ENCODE measurements at regions not wholly inside any gene's neighbourhood (a gene's known extent, or its start where the extent isn't known, plus 50 kb on each side); places are given as distances from the start of the nearest gene placed in this dataset.
A peak's percentile ranks its signal among the peaks of the same experiment; 100 is the strongest.

DNA sequence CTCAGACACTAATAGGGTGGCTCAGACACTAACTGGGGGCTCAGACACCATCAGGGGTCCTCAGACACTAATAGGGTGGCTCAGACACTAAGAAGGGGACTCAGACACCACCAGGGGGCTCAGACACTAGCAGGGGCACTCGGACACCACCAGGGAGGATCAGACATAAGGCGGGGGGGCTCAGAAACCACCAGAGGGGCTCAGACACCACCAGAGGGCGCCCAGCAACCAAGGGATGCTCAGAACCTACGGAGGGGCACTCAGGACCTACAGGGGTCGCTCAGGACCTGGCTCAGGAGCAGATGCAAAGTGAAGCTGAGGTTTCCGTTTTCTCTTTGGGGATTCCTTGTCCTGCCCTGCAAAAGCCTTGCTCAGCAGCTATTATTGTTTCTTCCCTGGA is 448.5 kb downstream of the TMEM121 start:
- TF ChIP-seq MYC (IDR thresholded peaks at IDR 0.05; ENCODE audit: low read depth, low read length) (no peak), POLR2A (IDR thresholded peaks at IDR 0.05; ENCODE audit: extremely low read depth, insufficient read length) (no peak)
- TF ChIP-seq, protein P1, sequence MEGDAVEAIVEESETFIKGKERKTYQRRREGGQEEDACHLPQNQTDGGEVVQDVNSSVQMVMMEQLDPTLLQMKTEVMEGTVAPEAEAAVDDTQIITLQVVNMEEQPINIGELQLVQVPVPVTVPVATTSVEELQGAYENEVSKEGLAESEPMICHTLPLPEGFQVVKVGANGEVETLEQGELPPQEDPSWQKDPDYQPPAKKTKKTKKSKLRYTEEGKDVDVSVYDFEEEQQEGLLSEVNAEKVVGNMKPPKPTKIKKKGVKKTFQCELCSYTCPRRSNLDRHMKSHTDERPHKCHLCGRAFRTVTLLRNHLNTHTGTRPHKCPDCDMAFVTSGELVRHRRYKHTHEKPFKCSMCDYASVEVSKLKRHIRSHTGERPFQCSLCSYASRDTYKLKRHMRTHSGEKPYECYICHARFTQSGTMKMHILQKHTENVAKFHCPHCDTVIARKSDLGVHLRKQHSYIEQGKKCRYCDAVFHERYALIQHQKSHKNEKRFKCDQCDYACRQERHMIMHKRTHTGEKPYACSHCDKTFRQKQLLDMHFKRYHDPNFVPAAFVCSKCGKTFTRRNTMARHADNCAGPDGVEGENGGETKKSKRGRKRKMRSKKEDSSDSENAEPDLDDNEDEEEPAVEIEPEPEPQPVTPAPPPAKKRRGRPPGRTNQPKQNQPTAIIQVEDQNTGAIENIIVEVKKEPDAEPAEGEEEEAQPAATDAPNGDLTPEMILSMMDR (IDR thresholded peaks at IDR 0.05; ENCODE audit: low read depth, low read length): peak; percentile 78

All from NB4 (cell line).